Effector memory CD4-positive, alpha-beta T cell (primary cell): ENCODE measurements at regions not wholly inside any gene's neighbourhood (a gene's known extent, or its start where the extent isn't known, plus 50 kb on each side); places are given as distances from the start of the nearest gene placed in this dataset.

Source experiments
- DNase-seq, 3 donors: peaks; one replicate each; pipeline ENCODE4 v3.0.0-alpha.2; 2020
- H3K27ac ChIP-seq: 2 replicates; pipeline ENCODE4 v1.7.0; 2013; ENCODE audit warnings: mild to moderate bottlenecking, low read length, moderate library complexity; ENCODE audit not compliant: insufficient read depth, poor library complexity, severe bottlenecking
- H3K27me3 ChIP-seq: replicated peaks from 2 replicates; pipeline ENCODE4 v1.7.0; 2013; ENCODE audit warnings: mild to moderate bottlenecking, low read length; ENCODE audit not compliant: insufficient read depth, control insufficient read depth, poor library complexity, severe bottlenecking
- H3K36me3 ChIP-seq: 2 replicates; pipeline ENCODE4 v1.7.0; 2013; ENCODE audit warnings: mild to moderate bottlenecking, low read length, moderate library complexity; ENCODE audit not compliant: control insufficient read depth, insufficient read depth
- H3K4me1 ChIP-seq: 2 replicates; pipeline ENCODE4 v1.7.0; 2013; ENCODE audit warnings: low read length, mild to moderate bottlenecking; ENCODE audit not compliant: control insufficient read depth, insufficient read depth, poor library complexity, severe bottlenecking
- H3K4me3 ChIP-seq: 2 replicates; pipeline ENCODE4 v1.7.0; 2013; ENCODE audit warnings: low read length, low read depth, mild to moderate bottlenecking; ENCODE audit not compliant: insufficient read depth, poor library complexity, severe bottlenecking
- H3K9me3 ChIP-seq: 2 replicates; pipeline ENCODE4 v1.7.0; 2013; ENCODE audit warnings: mild to moderate bottlenecking, low read length, moderate library complexity; ENCODE audit not compliant: control insufficient read depth

GRCh38 chr6:119533603-119534279 is 184.2 kb upstream of the MAN1A1 start:
- H3K27ac ChIP-seq: no peak overlapping the region
- H3K27me3 ChIP-seq: no peaks in the 10 kb centered on the region
- H3K9me3 ChIP-seq: no peaks in the 10 kb centered on the region
- DNase-seq: no peak
- H3K4me1 ChIP-seq: no peaks in the 10 kb centered on the region
- H3K4me3 ChIP-seq: no peak overlapping the region
- no peaks in the 10 kb centered on the region for H3K36me3 ChIP-seq

- H3K27ac ChIP-seq: no peak overlapping the region
- H3K9me3 ChIP-seq: no peaks in the 10 kb centered on the region
- no peaks in the 10 kb centered on the region for H3K27me3 ChIP-seq
- H3K4me1 ChIP-seq: no peaks in the 10 kb centered on the region
- no peak for DNase-seq
- no peak overlapping the region for H3K4me3 ChIP-seq
- no peaks in the 10 kb centered on the region for H3K36me3 ChIP-seq
Observed at GRCh38 chr6:119527231-119527578, 177.6 kb upstream of the MAN1A1 start.

GRCh38 chr6:119526561-119527230 is 177.1 kb upstream of the MAN1A1 start:
- Histone ChIP-seq H3K4me1 (no peaks in the 10 kb centered on the region), H3K9me3 (no peaks in the 10 kb centered on the region), H3K27ac (no peak overlapping the region), H3K36me3 (no peaks in the 10 kb centered on the region), H3K4me3 (no peak overlapping the region), H3K27me3 (no peaks in the 10 kb centered on the region)
- DNase-seq: no peak

- Histone ChIP-seq H3K4me3 (no peak overlapping the region), H3K27ac (no peak overlapping the region), H3K4me1 (no peaks in the 10 kb centered on the region), H3K9me3 (no peaks in the 10 kb centered on the region), H3K27me3 (no peaks in the 10 kb centered on the region), H3K36me3 (no peaks in the 10 kb centered on the region)
- no peak for DNase-seq
Observed at GRCh38 chr6:119524410-119524809, 174.8 kb upstream of the MAN1A1 start.

- H3K4me1 ChIP-seq: no peaks in the 10 kb centered on the region
- H3K27me3 ChIP-seq: no peaks in the 10 kb centered on the region
- no peak overlapping the region for H3K4me3 ChIP-seq
- H3K36me3 ChIP-seq: no peaks in the 10 kb centered on the region
- H3K27ac ChIP-seq: no peak overlapping the region
- DNase-seq: no peak
- H3K9me3 ChIP-seq: no peaks in the 10 kb centered on the region
Observed at GRCh38 chr6:119523556-119523955, 174.0 kb upstream of the MAN1A1 start.

- H3K4me3 ChIP-seq: no peak overlapping the region
- no peaks in the 10 kb centered on the region for H3K36me3 ChIP-seq
- H3K27ac ChIP-seq: no peak overlapping the region
- H3K27me3 ChIP-seq: no peaks in the 10 kb centered on the region
- H3K9me3 ChIP-seq: no peaks in the 10 kb centered on the region
- DNase-seq: no peak
- no peaks in the 10 kb centered on the region for H3K4me1 ChIP-seq
Observed at GRCh38 chr6:119521251-119521650, 171.7 kb upstream of the MAN1A1 start.

GRCh38 chr6:119517428-119517827 is 167.9 kb upstream of the MAN1A1 start:
- Histone ChIP-seq H3K27ac (no peak overlapping the region), H3K4me1 (no peaks in the 10 kb centered on the region), H3K9me3 (no peaks in the 10 kb centered on the region), H3K27me3 (no peaks in the 10 kb centered on the region), H3K4me3 (no peak overlapping the region), H3K36me3 (no peaks in the 10 kb centered on the region)
- no peak for DNase-seq

GRCh38 chr6:119514345-119514744 is 164.8 kb upstream of the MAN1A1 start:
- H3K9me3 ChIP-seq: no peaks in the 10 kb centered on the region
- no peaks in the 10 kb centered on the region for H3K36me3 ChIP-seq
- no peaks in the 10 kb centered on the region for H3K4me1 ChIP-seq
- H3K4me3 ChIP-seq: no peak overlapping the region
- no peaks in the 10 kb centered on the region for H3K27me3 ChIP-seq
- H3K27ac ChIP-seq: no peak overlapping the region
- no peak for DNase-seq

- DNase-seq: no peak
- no peaks in the 10 kb centered on the region for H3K9me3 ChIP-seq
- no peak overlapping the region for H3K27ac ChIP-seq
- H3K36me3 ChIP-seq: no peaks in the 10 kb centered on the region
- no peaks in the 10 kb centered on the region for H3K4me1 ChIP-seq
- no peaks in the 10 kb centered on the region for H3K27me3 ChIP-seq
- no peak overlapping the region for H3K4me3 ChIP-seq
Observed at GRCh38 chr6:119511024-119511423, 161.5 kb upstream of the MAN1A1 start.

GRCh38 chr6:119510246-119510645 is 160.7 kb upstream of the MAN1A1 start:
- no peak overlapping the region for H3K4me3 ChIP-seq
- H3K27me3 ChIP-seq: no peaks in the 10 kb centered on the region
- no peaks in the 10 kb centered on the region for H3K9me3 ChIP-seq
- no peaks in the 10 kb centered on the region for H3K4me1 ChIP-seq
- H3K27ac ChIP-seq: no peak overlapping the region
- no peaks in the 10 kb centered on the region for H3K36me3 ChIP-seq
- DNase-seq: no peak
